ENCODE measurements at regions not wholly inside any gene's neighbourhood (a gene's known extent, or its start where the extent isn't known, plus 50 kb on each side); places are given as distances from the start of the nearest gene placed in this dataset.

DNA sequence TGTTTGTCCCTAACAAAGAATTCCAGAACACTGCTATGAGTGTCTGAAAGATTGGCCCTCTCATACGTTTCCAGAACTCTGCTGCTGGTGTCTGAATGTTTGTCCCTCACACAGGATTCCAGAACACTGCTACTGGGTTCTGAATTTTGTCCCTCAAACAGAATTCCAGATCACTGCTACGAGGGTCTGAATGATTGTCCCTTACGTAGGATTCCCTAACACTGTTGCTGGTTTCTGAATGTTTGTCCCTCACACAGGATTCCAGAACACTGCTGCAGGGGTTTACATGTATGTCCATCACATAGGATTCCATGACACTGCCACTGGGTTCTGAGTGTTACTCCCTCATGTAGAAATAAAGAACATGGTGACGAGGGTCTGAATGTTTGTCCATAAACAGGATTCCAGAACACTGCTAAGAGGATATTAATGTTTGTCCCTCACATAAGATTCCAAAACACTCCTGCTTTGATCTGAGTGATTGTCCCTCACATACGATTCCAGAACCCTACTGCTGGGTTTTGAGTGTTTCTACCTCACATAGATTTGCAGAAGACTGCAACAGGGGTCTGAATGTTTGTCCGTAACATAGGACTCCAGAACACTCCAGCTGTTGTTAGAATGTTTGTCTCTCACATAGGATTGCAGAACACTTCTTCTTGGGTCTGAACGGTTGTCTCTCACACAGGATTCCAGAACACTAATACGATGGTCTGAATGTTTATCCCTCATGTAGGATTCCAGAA, 214.4 kb downstream of the FOXD4L6 start:
- POLR2A ChIA-PET = no interaction called here
- no peak overlapping the region for H3K9ac ChIP-seq
- no peaks in the 10 kb centered on the region for H3K27me3 ChIP-seq (ENCODE audit: insufficient read depth)
- 26% methylated on average over 8 of the region's 8 CpGs for WGBS (ENCODE audit: low lambda C conversion rate)
- TF ChIP-seq TEAD4 (IDR thresholded peaks at IDR 0.05; ENCODE audit: borderline replicate concordance, insufficient read depth) = no peak
- no peak for TF ChIP-seq USF2 (IDR thresholded peaks at IDR 0.05; ENCODE audit: borderline replicate concordance, low read depth, low read length)
- no peak for TF ChIP-seq IRF3 (IDR thresholded peaks at IDR 0.05; ENCODE audit: low read depth, low read length)
- no peak for TF ChIP-seq NFIC (IDR thresholded peaks at IDR 0.05; ENCODE audit: borderline replicate concordance)
- no peak for TF ChIP-seq RFX5 (IDR thresholded peaks at IDR 0.05; ENCODE audit: low read length)
- TF ChIP-seq GATA2 (CRISPR knock-in tag; IDR thresholded peaks at IDR 0.05) = no peak
- no peak for TF ChIP-seq MAX (IDR thresholded peaks at IDR 0.05; ENCODE audit: low read depth)
- TF ChIP-seq ZBTB33 (IDR thresholded peaks at IDR 0.05; ENCODE audit: borderline replicate concordance, low read depth) = no peak
- TF ChIP-seq NRF1 (IDR thresholded peaks at IDR 0.05; ENCODE audit: low read depth, low read length) = no peak
- TF ChIP-seq EZH2phosphoT487 (IDR thresholded peaks at IDR 0.05; ENCODE audit: borderline replicate concordance, low read depth) = no peak
- TF ChIP-seq TAF1 (IDR thresholded peaks at IDR 0.05; ENCODE audit: borderline replicate concordance, low read depth, low read length) = no peak
- H3K27ac ChIP-seq (ENCODE audit: low read depth in 2 of 2, low read length in 1 of 2) = no peak overlapping the region
- no peaks in the 10 kb centered on the region for H3F3A ChIP-seq (replicated peaks; ENCODE audit: insufficient read depth)
- H3K36me3 ChIP-seq (replicated peaks in 1 of 2; ENCODE audit: control insufficient read depth in 1 of 2, insufficient read depth in 2 of 2, low read length in 1 of 2) = no peaks in the 10 kb centered on the region
- no peaks in the 10 kb centered on the region for H3K4me1 ChIP-seq (ENCODE audit: control insufficient read depth in 1 of 2, insufficient read depth in 2 of 2, low read depth in 1 of 2, low read length in 1 of 2)
- H3K9me2 ChIP-seq = no peaks in the 10 kb centered on the region
- no peaks in the 10 kb centered on the region for H4K20me1 ChIP-seq (ENCODE audit: insufficient read depth)
- no peak for DNase-seq
- H3K79me2 ChIP-seq (ENCODE audit: insufficient read depth) = no peaks in the 10 kb centered on the region
- CTCF ChIA-PET = no interaction called here
- no peak overlapping the region for H2AFZ ChIP-seq (ENCODE audit: low read depth)
- H3K9me3 ChIP-seq = no peaks in the 10 kb centered on the region; the same call in 1 of the 2 replicates
- no peak overlapping the region for H3K4me2 ChIP-seq
- no peak overlapping the region for H3K4me3 ChIP-seq (ENCODE audit: low read depth in 2 of 2, low read length in 1 of 2)
